ENCODE measurements at regions not wholly inside any gene's neighbourhood (a gene's known extent, or its start where the extent isn't known, plus 50 kb on each side); places are given as distances from the start of the nearest gene placed in this dataset.

GRCh38 chr6:18746727-18747126 is 359.6 kb downstream of the RNF144B start:
- Histone ChIP-seq H3K27me3 (ENCODE audit: control insufficient read depth, insufficient read depth, low read length) (no peaks in the 10 kb centered on the region), H3K27ac (ENCODE audit: low read length) (no peak overlapping the region), H3K4me1 (ENCODE audit: control insufficient read depth, insufficient read depth, low read length) (no peaks in the 10 kb centered on the region), H3K9me3 (replicated peaks; ENCODE audit: control insufficient read depth, low read depth, low read length) (no peaks in the 10 kb centered on the region), H3K36me3 (ENCODE audit: control insufficient read depth, insufficient read depth, low read length) (no peaks in the 10 kb centered on the region), H3K4me3 (ENCODE audit: low read length) (no peak overlapping the region)
- DNase-seq = no peak
- no CpG with 5 or more reads among the region's 4 CpGs for WGBS (ENCODE audit: insufficient coverage)

- no peaks in the 10 kb centered on the region for H3K4me1 ChIP-seq (ENCODE audit: control insufficient read depth, insufficient read depth, low read length)
- H3K27ac ChIP-seq (ENCODE audit: low read length) = no peak overlapping the region
- H3K4me3 ChIP-seq (ENCODE audit: low read length) = no peak overlapping the region
- no peaks in the 10 kb centered on the region for H3K36me3 ChIP-seq (ENCODE audit: control insufficient read depth, insufficient read depth, low read length)
- no peaks in the 10 kb centered on the region for H3K27me3 ChIP-seq (ENCODE audit: control insufficient read depth, insufficient read depth, low read length)
- no peaks in the 10 kb centered on the region for H3K9me3 ChIP-seq (replicated peaks; ENCODE audit: control insufficient read depth, low read depth, low read length)
- 67% methylated on average over 3 of the region's 6 CpGs for WGBS (ENCODE audit: insufficient coverage)
- no peak for DNase-seq
Measured at GRCh38 chr6:18748314-18748713, 361.2 kb downstream of the RNF144B start.

GRCh38 chr6:18752278-18753068 is 365.3 kb downstream of the RNF144B start:
- Histone ChIP-seq H3K4me3 (ENCODE audit: low read length) (no peak overlapping the region), H3K27me3 (ENCODE audit: control insufficient read depth, insufficient read depth, low read length) (no peaks in the 10 kb centered on the region), H3K4me1 (ENCODE audit: control insufficient read depth, insufficient read depth, low read length) (no peaks in the 10 kb centered on the region), H3K9me3 (replicated peaks; ENCODE audit: control insufficient read depth, low read depth, low read length) (no peaks in the 10 kb centered on the region), H3K36me3 (ENCODE audit: control insufficient read depth, insufficient read depth, low read length) (no peaks in the 10 kb centered on the region), H3K27ac (ENCODE audit: low read length) (no peak overlapping the region)
- WGBS (ENCODE audit: insufficient coverage) = 44% methylated on average over 1 of the region's 5 CpGs
- DNase-seq = no peak

DNA sequence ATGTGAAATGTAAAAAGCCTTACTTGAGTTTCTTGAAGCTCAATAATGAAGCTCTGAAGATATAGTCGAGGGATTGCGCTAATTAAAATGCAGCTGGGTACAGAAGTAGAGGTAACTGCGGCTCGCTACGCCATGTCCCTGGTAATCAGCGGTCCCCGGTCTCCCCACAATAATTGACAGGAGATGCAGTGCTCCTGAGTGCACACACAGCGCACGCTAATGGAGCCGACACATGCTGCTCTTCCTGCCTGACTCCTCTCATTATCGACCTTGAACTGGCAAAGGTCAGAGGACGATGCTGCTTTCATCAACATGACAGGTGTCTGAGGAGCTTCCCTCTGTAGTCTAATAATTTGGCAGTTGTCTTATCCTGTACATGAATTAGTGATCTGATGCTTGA is 365.9 kb downstream of the RNF144B start:
- Histone ChIP-seq H3K27ac (ENCODE audit: low read length) (no peak overlapping the region), H3K27me3 (ENCODE audit: control insufficient read depth, insufficient read depth, low read length) (no peaks in the 10 kb centered on the region), H3K4me1 (ENCODE audit: control insufficient read depth, insufficient read depth, low read length) (no peaks in the 10 kb centered on the region), H3K9me3 (replicated peaks; ENCODE audit: control insufficient read depth, low read depth, low read length) (no peaks in the 10 kb centered on the region), H3K36me3 (ENCODE audit: control insufficient read depth, insufficient read depth, low read length) (no peaks in the 10 kb centered on the region), H3K4me3 (ENCODE audit: low read length) (no peak overlapping the region)
- WGBS (ENCODE audit: insufficient coverage) = 72% methylated on average over 12 of the region's 12 CpGs
- no peak for DNase-seq

DNA sequence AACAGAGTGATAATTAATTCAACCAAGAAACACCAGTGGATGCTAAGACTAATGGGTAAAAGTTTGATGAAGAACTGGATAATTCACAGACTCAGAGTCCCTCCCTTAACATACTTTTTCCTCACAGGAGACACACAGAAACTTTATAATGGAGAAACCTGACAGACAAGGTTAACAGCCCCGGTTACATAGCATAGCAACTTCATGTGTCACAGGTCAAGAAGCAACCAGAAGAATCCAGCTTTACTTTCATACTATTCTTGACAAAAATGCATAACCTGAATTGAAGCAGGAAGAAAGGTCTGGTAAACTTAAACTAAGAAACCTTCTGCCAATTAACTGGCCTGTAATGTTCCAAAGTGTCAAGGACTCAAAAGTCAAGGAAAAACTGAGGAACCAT is 375.9 kb downstream of the RNF144B start:
- DNase-seq = no peak
- no peak overlapping the region for H3K27ac ChIP-seq (ENCODE audit: low read length)
- H3K4me3 ChIP-seq (ENCODE audit: low read length) = no peak overlapping the region
- H3K27me3 ChIP-seq (ENCODE audit: control insufficient read depth, insufficient read depth, low read length) = no peaks in the 10 kb centered on the region
- H3K36me3 ChIP-seq (ENCODE audit: control insufficient read depth, insufficient read depth, low read length) = no peaks in the 10 kb centered on the region
- no peaks in the 10 kb centered on the region for H3K9me3 ChIP-seq (replicated peaks; ENCODE audit: control insufficient read depth, low read depth, low read length)
- H3K4me1 ChIP-seq (ENCODE audit: control insufficient read depth, insufficient read depth, low read length) = no peaks in the 10 kb centered on the region
- no CpG with 5 or more reads among the region's 1 CpG for WGBS (ENCODE audit: insufficient coverage)

DNA sequence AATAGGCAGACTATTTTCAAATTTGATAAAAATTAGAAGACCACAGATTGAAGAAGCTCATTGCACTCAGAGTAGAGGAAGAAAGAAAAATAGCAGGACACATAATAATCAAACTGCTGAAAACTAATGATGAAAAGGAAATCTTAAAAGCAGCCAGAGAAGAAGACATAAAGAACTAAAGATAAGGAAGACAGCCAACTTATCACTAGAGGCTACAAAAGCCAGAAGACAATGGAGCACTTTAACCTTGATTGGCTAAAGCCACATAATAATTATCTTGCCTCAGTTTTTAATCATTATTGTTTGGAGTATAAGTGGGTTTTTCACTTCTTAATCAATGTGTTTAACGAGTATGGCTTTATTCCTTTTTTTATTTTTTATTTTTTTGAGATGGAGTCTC is 397.6 kb downstream of the RNF144B start:
- WGBS (ENCODE audit: insufficient coverage) = no CpG with 5 or more reads among the region's 1 CpG
- H3K36me3 ChIP-seq (ENCODE audit: control insufficient read depth, insufficient read depth, low read length) = no peaks in the 10 kb centered on the region
- H3K4me3 ChIP-seq (ENCODE audit: low read length) = no peak overlapping the region

GRCh38 chr6:18785810-18786490 is 398.8 kb downstream of the RNF144B start:
- no peaks in the 10 kb centered on the region for H3K27me3 ChIP-seq (ENCODE audit: control insufficient read depth, insufficient read depth, low read length)
- WGBS (ENCODE audit: insufficient coverage) = no CpG with 5 or more reads among the region's 2 CpGs

More for the DNA sequence above, 397.6 kb downstream of the RNF144B start:
- Histone ChIP-seq H3K9me3 (replicated peaks; ENCODE audit: control insufficient read depth, low read depth, low read length) (no peaks in the 10 kb centered on the region), H3K4me1 (ENCODE audit: control insufficient read depth, insufficient read depth, low read length) (no peaks in the 10 kb centered on the region), H3K27me3 (ENCODE audit: control insufficient read depth, insufficient read depth, low read length) (no peaks in the 10 kb centered on the region), H3K27ac (ENCODE audit: low read length) (no peak overlapping the region)
- DNase-seq = no peak

GRCh38 chr6:18792866-18793265 is 405.7 kb downstream of the RNF144B start:
- Histone ChIP-seq H3K4me1 (ENCODE audit: control insufficient read depth, insufficient read depth, low read length) (no peaks in the 10 kb centered on the region), H3K4me3 (ENCODE audit: low read length) (no peak overlapping the region), H3K9me3 (replicated peaks; ENCODE audit: control insufficient read depth, low read depth, low read length) (no peaks in the 10 kb centered on the region), H3K27me3 (ENCODE audit: control insufficient read depth, insufficient read depth, low read length) (no peaks in the 10 kb centered on the region), H3K27ac (ENCODE audit: low read length) (no peak overlapping the region), H3K36me3 (ENCODE audit: control insufficient read depth, insufficient read depth, low read length) (no peaks in the 10 kb centered on the region)
- DNase-seq = no peak
- no CpG with 5 or more reads among the region's 3 CpGs for WGBS (ENCODE audit: insufficient coverage)

More at GRCh38 chr6:18785810-18786490, 398.8 kb downstream of the RNF144B start:
- no peaks in the 10 kb centered on the region for H3K4me1 ChIP-seq (ENCODE audit: control insufficient read depth, insufficient read depth, low read length)
- H3K9me3 ChIP-seq (replicated peaks; ENCODE audit: control insufficient read depth, low read depth, low read length) = no peaks in the 10 kb centered on the region
- H3K4me3 ChIP-seq (ENCODE audit: low read length) = no peak overlapping the region
- no peak for DNase-seq
- no peaks in the 10 kb centered on the region for H3K36me3 ChIP-seq (ENCODE audit: control insufficient read depth, insufficient read depth, low read length)
- no peak overlapping the region for H3K27ac ChIP-seq (ENCODE audit: low read length)

GRCh38 chr6:18795726-18796125 is 408.6 kb downstream of the RNF144B start:
- Histone ChIP-seq H3K9me3 (replicated peaks; ENCODE audit: control insufficient read depth, low read depth, low read length) (no peaks in the 10 kb centered on the region), H3K4me3 (ENCODE audit: low read length) (no peak overlapping the region), H3K4me1 (ENCODE audit: control insufficient read depth, insufficient read depth, low read length) (no peaks in the 10 kb centered on the region), H3K27me3 (ENCODE audit: control insufficient read depth, insufficient read depth, low read length) (no peaks in the 10 kb centered on the region), H3K36me3 (ENCODE audit: control insufficient read depth, insufficient read depth, low read length) (no peaks in the 10 kb centered on the region), H3K27ac (ENCODE audit: low read length) (no peak overlapping the region)
- DNase-seq = no peak
- WGBS (ENCODE audit: insufficient coverage) = 72% methylated on average over 4 of the region's 5 CpGs

- 71% methylated on average over 1 of the region's 3 CpGs for WGBS (ENCODE audit: insufficient coverage)
Measured at GRCh38 chr6:18820725-18821124, 433.6 kb downstream of the RNF144B start.

More at GRCh38 chr6:18820725-18821124, 433.6 kb downstream of the RNF144B start:
- Histone ChIP-seq H3K36me3 (ENCODE audit: control insufficient read depth, insufficient read depth, low read length) (no peaks in the 10 kb centered on the region), H3K27me3 (ENCODE audit: control insufficient read depth, insufficient read depth, low read length) (no peaks in the 10 kb centered on the region), H3K9me3 (replicated peaks; ENCODE audit: control insufficient read depth, low read depth, low read length) (peaks cover 22% of the 10 kb centered on the region), H3K27ac (ENCODE audit: low read length) (no peak overlapping the region), H3K4me3 (ENCODE audit: low read length) (no peak overlapping the region), H3K4me1 (ENCODE audit: control insufficient read depth, insufficient read depth, low read length) (no peaks in the 10 kb centered on the region)
- no peak for DNase-seq
